ENCODE measurements at regions not wholly inside any gene's neighbourhood (a gene's known extent, or its start where the extent isn't known, plus 50 kb on each side); places are given as distances from the start of the nearest gene placed in this dataset.

DNA sequence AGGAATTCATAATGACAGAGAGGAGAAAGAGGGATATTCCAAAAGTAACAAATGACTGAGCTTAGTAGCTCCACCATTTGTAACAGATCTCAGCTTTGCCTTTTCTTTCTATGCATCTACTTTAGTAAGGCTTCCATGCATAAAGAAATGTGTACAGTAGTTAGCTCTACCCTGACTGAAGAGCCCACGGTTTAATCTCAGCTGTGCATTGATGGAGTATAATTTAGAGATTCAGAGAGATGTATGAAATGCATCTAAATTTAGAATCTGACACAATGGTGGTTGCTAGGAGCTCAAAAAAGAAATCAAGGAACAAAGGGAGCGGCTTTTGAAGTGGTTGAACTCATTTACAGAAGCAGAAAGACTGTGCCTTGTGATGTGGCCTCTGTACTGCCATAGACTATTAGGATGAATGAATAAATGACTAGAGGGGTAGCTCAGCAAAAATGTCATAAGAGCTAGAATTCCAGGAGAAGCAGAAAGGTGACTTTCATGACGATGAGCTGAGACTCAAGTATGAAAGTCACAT is 838.6 kb downstream of the RPS29 start:
- DNase-seq (ENCODE audit: low read depth, low spot score) = no peak
- H3K4me1 Mint-ChIP-seq = peaks cover 17% of the 10 kb centered on the region
- no peak overlapping the region for H3K4me3 Mint-ChIP-seq
- no peaks in the 10 kb centered on the region for H3K27me3 Mint-ChIP-seq (ENCODE audit: low read depth)
- no peak overlapping the region for H3K27ac Mint-ChIP-seq (ENCODE audit: unreplicated experiment)
- no peaks in the 10 kb centered on the region for H3K9me3 Mint-ChIP-seq
- TF ChIP-seq CTCF (conservative IDR thresholded peaks at IDR 0.05) = no peak
- no peaks in the 10 kb centered on the region for H3K36me3 Mint-ChIP-seq (ENCODE audit: low read depth)

DNA sequence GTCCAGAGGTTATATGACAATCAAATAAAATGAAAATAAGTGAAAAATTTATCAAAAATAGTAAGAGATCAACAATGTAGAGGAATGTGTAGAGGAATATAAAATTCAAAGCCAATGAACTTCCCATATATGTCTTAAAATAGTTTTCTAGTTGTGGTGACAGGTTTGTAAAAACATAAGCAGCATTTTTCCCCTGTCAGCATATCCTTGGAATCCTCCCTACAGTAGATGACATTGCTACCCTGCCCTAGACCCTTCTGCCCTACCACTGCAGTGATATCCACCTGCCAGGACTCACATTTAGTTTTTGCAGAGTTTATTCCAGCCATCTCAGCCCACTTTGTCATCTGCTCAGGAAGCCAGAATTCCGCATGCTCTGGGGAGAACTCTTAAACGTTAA is 842.0 kb downstream of the RPS29 start:
- no peak for DNase-seq (ENCODE audit: low read depth, low spot score)
- Mint-ChIP-seq H3K36me3 (ENCODE audit: low read depth) (no peaks in the 10 kb centered on the region), H3K9me3 (no peaks in the 10 kb centered on the region)

GRCh38 chr14:48738186-48738925 is 847.8 kb downstream of the RPS29 start:
- Mint-ChIP-seq H3K9me3 (peaks cover 8% of the 10 kb centered on the region), H3K4me3 (no peak overlapping the region), H3K27me3 (ENCODE audit: low read depth) (no peaks in the 10 kb centered on the region), H3K27ac (ENCODE audit: unreplicated experiment) (no peak overlapping the region), H3K36me3 (ENCODE audit: low read depth) (no peaks in the 10 kb centered on the region), H3K4me1 (no peaks in the 10 kb centered on the region)
- TF ChIP-seq CTCF (conservative IDR thresholded peaks at IDR 0.05) = no peak
- no peak for DNase-seq (ENCODE audit: low read depth, low spot score)

More for the DNA sequence above, 842.0 kb downstream of the RPS29 start:
- H3K4me1 Mint-ChIP-seq = peaks cover 17% of the 10 kb centered on the region
- no peak for TF ChIP-seq CTCF (conservative IDR thresholded peaks at IDR 0.05)
- H3K27me3 Mint-ChIP-seq (ENCODE audit: low read depth) = no peaks in the 10 kb centered on the region
- no peak overlapping the region for H3K4me3 Mint-ChIP-seq
- no peak overlapping the region for H3K27ac Mint-ChIP-seq (ENCODE audit: unreplicated experiment)

DNA sequence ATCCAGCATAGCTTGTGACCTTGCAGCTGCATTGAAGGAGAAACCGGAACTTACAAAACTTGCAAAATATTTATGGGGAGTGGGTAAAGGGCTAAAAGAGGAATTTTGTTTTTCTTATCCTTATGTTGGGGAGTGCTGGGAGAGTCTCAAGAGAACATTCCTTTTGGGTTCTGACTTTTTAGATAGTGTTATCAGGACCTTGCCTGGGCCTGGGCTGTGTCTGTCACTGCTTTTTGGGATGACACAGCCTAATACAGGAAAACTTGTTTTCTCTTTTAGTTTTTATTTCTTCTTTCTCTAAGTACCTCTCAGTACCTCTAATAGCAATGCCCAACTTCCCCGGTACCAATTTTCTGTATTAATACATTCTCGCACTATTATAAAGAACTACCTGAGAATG is 850.6 kb downstream of the RPS29 start:
- H3K4me3 Mint-ChIP-seq = no peak overlapping the region
- H3K9me3 Mint-ChIP-seq = peaks cover 8% of the 10 kb centered on the region
- no peak overlapping the region for H3K27ac Mint-ChIP-seq (ENCODE audit: unreplicated experiment)
- H3K4me1 Mint-ChIP-seq = no peaks in the 10 kb centered on the region
- no peaks in the 10 kb centered on the region for H3K36me3 Mint-ChIP-seq (ENCODE audit: low read depth)
- DNase-seq (ENCODE audit: low read depth, low spot score) = no peak
- no peak for TF ChIP-seq CTCF (conservative IDR thresholded peaks at IDR 0.05)
- H3K27me3 Mint-ChIP-seq (ENCODE audit: low read depth) = no peaks in the 10 kb centered on the region

DNA sequence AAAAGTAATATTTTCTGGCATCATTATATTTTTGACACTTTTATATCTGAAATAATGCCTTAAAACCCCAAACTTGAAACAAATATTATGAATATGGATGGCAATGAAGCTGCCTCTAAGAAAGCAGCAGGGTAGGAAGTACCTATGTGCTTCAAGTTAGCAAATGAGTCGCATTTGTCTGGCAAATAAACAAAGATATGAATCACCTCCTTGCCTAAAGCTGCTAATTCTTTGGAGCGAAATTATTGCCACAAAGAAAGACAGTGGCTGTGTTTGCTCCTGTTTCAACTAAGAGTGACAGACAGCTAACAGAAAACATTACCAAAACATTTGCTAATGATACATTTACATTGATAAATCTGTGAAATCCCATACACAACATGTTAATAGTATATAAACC is 854.9 kb downstream of the RPS29 start:
- peaks cover 8% of the 10 kb centered on the region for H3K9me3 Mint-ChIP-seq
- H3K36me3 Mint-ChIP-seq (ENCODE audit: low read depth) = no peaks in the 10 kb centered on the region

More for the DNA sequence above, 854.9 kb downstream of the RPS29 start:
- Mint-ChIP-seq H3K4me3 (no peak overlapping the region), H3K27ac (ENCODE audit: unreplicated experiment) (no peak overlapping the region), H3K4me1 (no peaks in the 10 kb centered on the region), H3K27me3 (ENCODE audit: low read depth) (no peaks in the 10 kb centered on the region)
- no peak for TF ChIP-seq CTCF (conservative IDR thresholded peaks at IDR 0.05)
- DNase-seq (ENCODE audit: low read depth, low spot score) = no peak
